Testis (tissue), 2 donors: ENCODE measurements at regions not wholly inside any gene's neighbourhood (a gene's known extent, or its start where the extent isn't known, plus 50 kb on each side); places are given as distances from the start of the nearest gene placed in this dataset.

Experiments used
- POLR2A ChIP-seq: fragments of 450-650 bp; IDR thresholded peaks from one replicate; pipeline ENCODE4 v1.6.1; 2017; ENCODE audit warnings: antibody characterized with exemption, mild to moderate bottlenecking, moderate library complexity
- TF ChIP-seq, protein P1 (sequence below), 3 experiments: fragments of 450-650 bp in 2 of 3; fragments of 200-600 bp in 1 of 3; sonication (generic) in 1 of 3; IDR thresholded peaks; one replicate each; pipeline ENCODE4 v1.5.1; 2016 to 2019; ENCODE audit warnings: antibody characterized with exemption in 3 of 3, mild to moderate bottlenecking in 2 of 3, moderate library complexity in 1 of 3

DNA sequence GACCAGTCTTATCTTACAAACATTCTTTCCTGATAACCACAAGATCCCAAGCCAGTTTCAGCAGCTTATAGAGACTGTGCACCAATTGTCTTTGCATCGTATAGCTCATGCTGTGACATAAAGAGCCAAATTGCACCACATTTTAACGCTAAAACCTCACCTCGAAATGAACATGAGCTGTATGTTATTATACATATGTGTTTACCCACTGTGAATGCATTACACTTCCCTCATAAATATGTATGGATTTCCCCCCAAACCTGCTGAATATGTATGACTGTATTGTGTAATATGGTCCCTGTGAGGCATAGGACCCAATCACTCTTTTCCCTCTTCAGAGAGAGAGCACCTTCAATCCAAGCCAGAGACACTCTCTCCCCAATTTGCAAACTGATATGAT, 692.4 kb downstream of the NLGN4X start:
- TF ChIP-seq, protein P1, sequence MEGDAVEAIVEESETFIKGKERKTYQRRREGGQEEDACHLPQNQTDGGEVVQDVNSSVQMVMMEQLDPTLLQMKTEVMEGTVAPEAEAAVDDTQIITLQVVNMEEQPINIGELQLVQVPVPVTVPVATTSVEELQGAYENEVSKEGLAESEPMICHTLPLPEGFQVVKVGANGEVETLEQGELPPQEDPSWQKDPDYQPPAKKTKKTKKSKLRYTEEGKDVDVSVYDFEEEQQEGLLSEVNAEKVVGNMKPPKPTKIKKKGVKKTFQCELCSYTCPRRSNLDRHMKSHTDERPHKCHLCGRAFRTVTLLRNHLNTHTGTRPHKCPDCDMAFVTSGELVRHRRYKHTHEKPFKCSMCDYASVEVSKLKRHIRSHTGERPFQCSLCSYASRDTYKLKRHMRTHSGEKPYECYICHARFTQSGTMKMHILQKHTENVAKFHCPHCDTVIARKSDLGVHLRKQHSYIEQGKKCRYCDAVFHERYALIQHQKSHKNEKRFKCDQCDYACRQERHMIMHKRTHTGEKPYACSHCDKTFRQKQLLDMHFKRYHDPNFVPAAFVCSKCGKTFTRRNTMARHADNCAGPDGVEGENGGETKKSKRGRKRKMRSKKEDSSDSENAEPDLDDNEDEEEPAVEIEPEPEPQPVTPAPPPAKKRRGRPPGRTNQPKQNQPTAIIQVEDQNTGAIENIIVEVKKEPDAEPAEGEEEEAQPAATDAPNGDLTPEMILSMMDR (IDR thresholded peaks at IDR 0.05), result no peak
- no peak for TF ChIP-seq POLR2A
